ENCODE measurements at regions not wholly inside any gene's neighbourhood (a gene's known extent, or its start where the extent isn't known, plus 50 kb on each side); places are given as distances from the start of the nearest gene placed in this dataset.
A peak's percentile ranks its signal among the peaks of the same experiment; 100 is the strongest.
"Not testable (repeated sequence)": the region's sequence is repeated elsewhere in the genome, so short reads cannot be mapped to it uniquely, and the experiment has no call there.

DNA sequence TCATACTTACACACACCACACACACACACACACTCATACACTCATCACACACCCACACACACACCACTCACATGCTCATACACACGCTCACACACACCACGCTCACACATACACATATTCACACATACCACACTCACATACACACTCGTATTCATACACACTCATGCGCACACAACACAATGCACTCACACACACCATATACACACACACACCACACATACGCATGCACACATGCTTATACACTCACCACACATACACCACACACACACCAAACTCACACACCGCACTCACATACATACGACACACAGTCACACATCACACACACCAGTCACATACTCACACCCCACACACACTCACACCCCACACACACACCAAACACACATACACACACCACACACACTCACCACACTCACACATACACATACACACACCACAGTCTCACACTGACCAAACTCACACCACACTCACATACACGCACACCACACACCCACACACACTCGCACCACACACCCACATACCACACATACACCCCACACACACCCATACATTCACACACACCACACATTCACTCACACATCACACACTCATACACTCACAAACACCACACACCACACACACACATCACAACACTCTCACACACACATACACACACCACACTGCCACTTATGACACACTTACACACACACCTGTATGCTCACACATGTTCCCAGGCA lies 88.9 kb downstream of the IRX5 start:
- no peak for TF ChIP-seq CTCF (conservative IDR thresholded peaks at IDR 0.05; ENCODE audit: control insufficient read depth, insufficient read depth, low read depth, low read length)
- no peak for DNase-seq (ENCODE audit: low read depth)
- no peak overlapping the region for H3K4me3 ChIP-seq (ENCODE audit: control insufficient read depth, low read depth, low read length)

- TF ChIP-seq CTCF (conservative IDR thresholded peaks at IDR 0.05; ENCODE audit: control insufficient read depth, insufficient read depth, low read depth, low read length), result no peak
- H3K4me3 ChIP-seq (ENCODE audit: control insufficient read depth, low read depth, low read length), result no peak overlapping the region
- peak; percentile 35 for DNase-seq (ENCODE audit: low read depth)
Measured at GRCh38 chr16:55021595-55022475, 91.2 kb downstream of the IRX5 start.

DNA sequence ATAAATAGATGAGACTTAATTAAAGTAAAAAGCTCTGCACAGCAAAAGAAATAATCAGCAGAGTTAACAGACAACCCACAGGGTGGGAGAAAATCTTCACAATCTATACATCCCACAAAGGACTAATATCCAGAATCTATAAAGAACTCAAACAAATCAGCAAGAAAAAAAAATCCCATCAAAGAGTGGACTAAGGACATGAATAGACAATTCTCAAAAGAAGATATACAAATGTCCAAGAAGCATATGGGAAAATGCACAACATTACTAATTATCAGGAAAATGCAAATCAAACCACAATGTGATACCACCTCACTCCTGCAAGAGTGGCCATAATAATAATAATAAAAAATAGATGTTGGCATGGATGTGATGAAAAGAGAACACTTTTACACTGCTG lies 96.6 kb downstream of the IRX5 start:
- H3K4me3 ChIP-seq (ENCODE audit: control insufficient read depth, low read depth, low read length); DNase-seq (ENCODE audit: low read depth): not testable (repeated sequence)

DNA sequence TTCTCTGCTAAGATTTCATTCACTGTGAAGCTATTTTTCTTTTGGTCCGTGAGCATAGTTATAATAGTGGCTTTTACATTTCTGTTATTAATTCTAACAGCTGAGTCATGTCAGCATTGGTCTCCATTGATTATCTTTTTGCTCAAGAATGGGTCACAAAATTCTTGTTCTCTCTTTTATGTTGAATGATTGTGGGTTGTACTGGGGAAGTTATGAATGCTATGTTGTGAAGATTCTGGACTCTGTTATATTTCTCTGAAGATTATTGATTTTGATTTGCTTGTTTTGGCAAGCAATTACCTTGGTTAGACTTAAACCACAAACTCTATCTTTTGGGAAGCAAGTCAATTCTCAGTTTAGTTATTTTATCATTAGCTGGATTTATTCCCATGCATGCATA lies 98.8 kb downstream of the IRX5 start:
- no peak overlapping the region for H3K4me3 ChIP-seq (ENCODE audit: control insufficient read depth, low read depth, low read length)
- no peak for DNase-seq (ENCODE audit: low read depth)
- no peak for TF ChIP-seq CTCF (conservative IDR thresholded peaks at IDR 0.05; ENCODE audit: control insufficient read depth, insufficient read depth, low read depth, low read length)

GRCh38 chr16:55030944-55031343 lies 100.3 kb downstream of the IRX5 start:
- no peak overlapping the region for H3K4me3 ChIP-seq (ENCODE audit: control insufficient read depth, low read depth, low read length)
- DNase-seq (ENCODE audit: low read depth), result no peak
- no peak for TF ChIP-seq CTCF (conservative IDR thresholded peaks at IDR 0.05; ENCODE audit: control insufficient read depth, insufficient read depth, low read depth, low read length)

- no peak for TF ChIP-seq CTCF (conservative IDR thresholded peaks at IDR 0.05; ENCODE audit: control insufficient read depth, insufficient read depth, low read depth, low read length)
- no peak overlapping the region for H3K4me3 ChIP-seq (ENCODE audit: control insufficient read depth, low read depth, low read length)
- no peak for DNase-seq (ENCODE audit: low read depth)
Measured at GRCh38 chr16:55031481-55031880, 100.8 kb downstream of the IRX5 start.
